Lung (tissue), 11 donors: ENCODE measurements at regions not wholly inside any gene's neighbourhood (a gene's known extent, or its start where the extent isn't known, plus 50 kb on each side); places are given as distances from the start of the nearest gene placed in this dataset.
"Not testable (repeated sequence)": the region's sequence is repeated elsewhere in the genome, so short reads cannot be mapped to it uniquely, and the experiment has no call there.

Experiments used
- ATAC-seq: fragments of 200-7000 bp; cut with Tn5 transposase; one replicate; pipeline ENCODE4 v1.9.1; 2020; ENCODE audit warnings: moderate number of reproducible peaks; ENCODE audit not compliant: insufficient read depth, low FRiP score
- DNase-seq, 3 donors: peaks; one replicate each; pipeline ENCODE4 v3.0.0-alpha.2; 2013 to 2017
- H3K27ac ChIP-seq, 2 donors: one replicate each; pipeline ENCODE4 v1.5.1; 2013; ENCODE audit warnings: mild to moderate bottlenecking in 2 of 2, moderate library complexity in 2 of 2, control low read depth in 1 of 2, inconsistent platforms in 1 of 2, low read depth in 1 of 2, low read length in 1 of 2
- H3K27me3 ChIP-seq, 3 donors: one replicate each; pipeline ENCODE4 v1.5.1; 2013; ENCODE audit warnings: low read length in 2 of 3; ENCODE audit not compliant: control insufficient read depth in 3 of 3, insufficient read depth in 3 of 3
- H3K36me3 ChIP-seq, 4 donors: one replicate each; pipeline ENCODE4 v1.5.1; 2013; ENCODE audit warnings: low read length in 4 of 4, mild to moderate bottlenecking in 1 of 4, moderate library complexity in 1 of 4; ENCODE audit not compliant: control insufficient read depth in 4 of 4, insufficient read depth in 4 of 4
- H3K4me1 ChIP-seq, 5 donors: one replicate each; pipeline ENCODE4 v1.5.1; 2013; ENCODE audit warnings: low read length in 5 of 5, mild to moderate bottlenecking in 2 of 5, moderate library complexity in 1 of 5; ENCODE audit not compliant: control insufficient read depth in 5 of 5, insufficient read depth in 5 of 5
- H3K4me3 ChIP-seq: one replicate; pipeline ENCODE4 v1.5.1; 2013; ENCODE audit warnings: mild to moderate bottlenecking, control low read depth, moderate library complexity
- H3K9ac ChIP-seq, 2 donors: one replicate each; pipeline ENCODE4 v1.5.1; 2013; ENCODE audit warnings: low read length in 2 of 2, control low read depth in 1 of 2; ENCODE audit not compliant: insufficient read depth in 1 of 2
- H3K9me3 ChIP-seq, 4 donors: one replicate each; pipeline ENCODE4 v1.5.1; 2013; ENCODE audit warnings: low read length in 3 of 4, mild to moderate bottlenecking in 1 of 4, moderate library complexity in 1 of 4; ENCODE audit not compliant: control insufficient read depth in 4 of 4, insufficient read depth in 3 of 4
- CTCF ChIP-seq: IDR thresholded peaks from 2 replicates; pipeline ENCODE4 v1.5.1; 2012; ENCODE audit warnings: mild to moderate bottlenecking; ENCODE audit errors: control extremely low read depth, extremely low read depth
- WGBS, 2 donors: extraction: QIAGEN DNeasy Blood & Tissue Kit; methylation state at CpG; one replicate each; pipeline ENCODE4 v1.1.7; 2013; 5-methylcytosine and 5-hydroxymethylcytosine counted together
- donor health status: control.
- donor health status: control.
- donor health status: Bipolar disorder and iron deficiency.
- donor health status: healthy.
- donor health status: DM: yes; HTN: yes; CAD: no.

GRCh38 chr22:48717076-48717810, 1110.4 kb downstream of the BRD1 start:
- peaks cover 0 to 9% (median 0%) of the 10 kb centered on the region in 4 donors for H3K9me3 ChIP-seq
- DNase-seq: no peak
- H3K27me3 ChIP-seq: no peaks in the 10 kb centered on the region
- no peak for TF ChIP-seq CTCF
- H3K9ac ChIP-seq: no peak overlapping the region
- 83 to 87% methylated on average over 24 of the region's 24 CpGs for WGBS, 2 donors
- H3K4me1 ChIP-seq: no peaks in the 10 kb centered on the region
- no peak for ATAC-seq
- H3K27ac ChIP-seq: no peak overlapping the region
- no peak overlapping the region for H3K4me3 ChIP-seq
- H3K36me3 ChIP-seq: no peaks in the 10 kb centered on the region

GRCh38 chr22:48716154-48716553, 1111.5 kb downstream of the BRD1 start:
- not testable (repeated sequence) for H3K27ac ChIP-seq, H3K4me1 ChIP-seq, ATAC-seq, H3K9ac ChIP-seq, H3K4me3 ChIP-seq, DNase-seq, H3K36me3 ChIP-seq, H3K9me3 ChIP-seq, H3K27me3 ChIP-seq
- 61 to 95% methylated on average over 3 of the region's 3 CpGs for WGBS, 2 donors

- WGBS, 2 donors: 92 to 93% methylated on average over 4 of the region's 4 CpGs
- no peaks in the 10 kb centered on the region for H3K36me3 ChIP-seq
- no peaks in the 10 kb centered on the region for H3K27me3 ChIP-seq
- no peak overlapping the region for H3K27ac ChIP-seq
- no peak overlapping the region for H3K4me3 ChIP-seq
- H3K4me1 ChIP-seq: no peaks in the 10 kb centered on the region
- no peak overlapping the region for H3K9ac ChIP-seq
- TF ChIP-seq CTCF: no peak
- ATAC-seq (no peak), DNase-seq (no peak)
- peaks cover 0 to 9% (median 0%) of the 10 kb centered on the region in 4 donors for H3K9me3 ChIP-seq
These were observed 1112.2 kb downstream of the BRD1 start for GRCh38 chr22:48715511-48715910.

- H3K36me3 ChIP-seq: no peaks in the 10 kb centered on the region
- no peak overlapping the region for H3K27ac ChIP-seq
- H3K4me1 ChIP-seq: no peaks in the 10 kb centered on the region
- WGBS, 2 donors: 94 to 96% methylated on average over 9 of the region's 9 CpGs
- DNase-seq (no peak), ATAC-seq (no peak)
- H3K9me3 ChIP-seq: peaks cover 0 to 7% (median 0%) of the 10 kb centered on the region in 4 donors
- TF ChIP-seq CTCF: no peak
- H3K27me3 ChIP-seq: no peaks in the 10 kb centered on the region
- H3K4me3 ChIP-seq: no peak overlapping the region
- H3K9ac ChIP-seq: no peak overlapping the region
These were observed 1113.4 kb downstream of the BRD1 start for GRCh38 chr22:48714231-48714630.
